ENCODE measurements at regions not wholly inside any gene's neighbourhood (a gene's known extent, or its start where the extent isn't known, plus 50 kb on each side); places are given as distances from the start of the nearest gene placed in this dataset.

GRCh38 chr11:111066846-111067245, 178.7 kb upstream of the POU2AF2 start:
- no TSS peak for BruUV-seq (replicated peaks)
- no peaks in the 10 kb centered on the region for H3K36me3 ChIP-seq (ENCODE audit: control insufficient read depth, insufficient read depth, low read length)
- in situ Hi-C loops (cut with HindIII; ENCODE audit: low pct_unique_long_range_greater_than_20kb, low sequenced_read_pairs) (no loop called here), intact Hi-C loops (cut with micrococcal nuclease; ENCODE audit: unreplicated experiment) (no loop called here)
- CTCF ChIA-PET: no interaction called here
- no peaks in the 10 kb centered on the region for H3K4me1 ChIP-seq (ENCODE audit: control insufficient read depth, insufficient read depth, low read length)
- DNase-seq (ENCODE audit: low read depth, low spot score) (no peak), ATAC-seq (no peak)
- POLR2A ChIA-PET: no interaction called here
- no peaks in the 10 kb centered on the region for H3K27me3 ChIP-seq (ENCODE audit: control insufficient read depth, insufficient read depth, low read length)
- no peak overlapping the region for H3K4me3 ChIP-seq (ENCODE audit: low read depth in 2 of 2, low read length in 2 of 2)
- no peak overlapping the region for H3K27ac ChIP-seq (ENCODE audit: low read length)
- TF ChIP-seq POLR2AphosphoS5 (IDR thresholded peaks at IDR 0.05; ENCODE audit: low read depth, low read length) (no peak), SIN3A (IDR thresholded peaks at IDR 0.05; ENCODE audit: borderline replicate concordance, insufficient read depth, low read depth, low read length) (no peak), TCF7L2 (IDR thresholded peaks at IDR 0.05; ENCODE audit: low read depth, low read length) (no peak)
- TF ChIP-seq, protein P1, sequence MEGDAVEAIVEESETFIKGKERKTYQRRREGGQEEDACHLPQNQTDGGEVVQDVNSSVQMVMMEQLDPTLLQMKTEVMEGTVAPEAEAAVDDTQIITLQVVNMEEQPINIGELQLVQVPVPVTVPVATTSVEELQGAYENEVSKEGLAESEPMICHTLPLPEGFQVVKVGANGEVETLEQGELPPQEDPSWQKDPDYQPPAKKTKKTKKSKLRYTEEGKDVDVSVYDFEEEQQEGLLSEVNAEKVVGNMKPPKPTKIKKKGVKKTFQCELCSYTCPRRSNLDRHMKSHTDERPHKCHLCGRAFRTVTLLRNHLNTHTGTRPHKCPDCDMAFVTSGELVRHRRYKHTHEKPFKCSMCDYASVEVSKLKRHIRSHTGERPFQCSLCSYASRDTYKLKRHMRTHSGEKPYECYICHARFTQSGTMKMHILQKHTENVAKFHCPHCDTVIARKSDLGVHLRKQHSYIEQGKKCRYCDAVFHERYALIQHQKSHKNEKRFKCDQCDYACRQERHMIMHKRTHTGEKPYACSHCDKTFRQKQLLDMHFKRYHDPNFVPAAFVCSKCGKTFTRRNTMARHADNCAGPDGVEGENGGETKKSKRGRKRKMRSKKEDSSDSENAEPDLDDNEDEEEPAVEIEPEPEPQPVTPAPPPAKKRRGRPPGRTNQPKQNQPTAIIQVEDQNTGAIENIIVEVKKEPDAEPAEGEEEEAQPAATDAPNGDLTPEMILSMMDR (IDR thresholded peaks at IDR 0.05): no peak
- TF ChIP-seq, protein P2, sequence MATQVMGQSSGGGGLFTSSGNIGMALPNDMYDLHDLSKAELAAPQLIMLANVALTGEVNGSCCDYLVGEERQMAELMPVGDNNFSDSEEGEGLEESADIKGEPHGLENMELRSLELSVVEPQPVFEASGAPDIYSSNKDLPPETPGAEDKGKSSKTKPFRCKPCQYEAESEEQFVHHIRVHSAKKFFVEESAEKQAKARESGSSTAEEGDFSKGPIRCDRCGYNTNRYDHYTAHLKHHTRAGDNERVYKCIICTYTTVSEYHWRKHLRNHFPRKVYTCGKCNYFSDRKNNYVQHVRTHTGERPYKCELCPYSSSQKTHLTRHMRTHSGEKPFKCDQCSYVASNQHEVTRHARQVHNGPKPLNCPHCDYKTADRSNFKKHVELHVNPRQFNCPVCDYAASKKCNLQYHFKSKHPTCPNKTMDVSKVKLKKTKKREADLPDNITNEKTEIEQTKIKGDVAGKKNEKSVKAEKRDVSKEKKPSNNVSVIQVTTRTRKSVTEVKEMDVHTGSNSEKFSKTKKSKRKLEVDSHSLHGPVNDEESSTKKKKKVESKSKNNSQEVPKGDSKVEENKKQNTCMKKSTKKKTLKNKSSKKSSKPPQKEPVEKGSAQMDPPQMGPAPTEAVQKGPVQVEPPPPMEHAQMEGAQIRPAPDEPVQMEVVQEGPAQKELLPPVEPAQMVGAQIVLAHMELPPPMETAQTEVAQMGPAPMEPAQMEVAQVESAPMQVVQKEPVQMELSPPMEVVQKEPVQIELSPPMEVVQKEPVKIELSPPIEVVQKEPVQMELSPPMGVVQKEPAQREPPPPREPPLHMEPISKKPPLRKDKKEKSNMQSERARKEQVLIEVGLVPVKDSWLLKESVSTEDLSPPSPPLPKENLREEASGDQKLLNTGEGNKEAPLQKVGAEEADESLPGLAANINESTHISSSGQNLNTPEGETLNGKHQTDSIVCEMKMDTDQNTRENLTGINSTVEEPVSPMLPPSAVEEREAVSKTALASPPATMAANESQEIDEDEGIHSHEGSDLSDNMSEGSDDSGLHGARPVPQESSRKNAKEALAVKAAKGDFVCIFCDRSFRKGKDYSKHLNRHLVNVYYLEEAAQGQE (IDR thresholded peaks at IDR 0.05; ENCODE audit: insufficient read depth in 1 of 2, low read depth in 2 of 2, low read length in 1 of 2): no peak
- H3K9me3 ChIP-seq (ENCODE audit: control insufficient read depth, insufficient read depth, low read depth, low read length): no peaks in the 10 kb centered on the region

DNA sequence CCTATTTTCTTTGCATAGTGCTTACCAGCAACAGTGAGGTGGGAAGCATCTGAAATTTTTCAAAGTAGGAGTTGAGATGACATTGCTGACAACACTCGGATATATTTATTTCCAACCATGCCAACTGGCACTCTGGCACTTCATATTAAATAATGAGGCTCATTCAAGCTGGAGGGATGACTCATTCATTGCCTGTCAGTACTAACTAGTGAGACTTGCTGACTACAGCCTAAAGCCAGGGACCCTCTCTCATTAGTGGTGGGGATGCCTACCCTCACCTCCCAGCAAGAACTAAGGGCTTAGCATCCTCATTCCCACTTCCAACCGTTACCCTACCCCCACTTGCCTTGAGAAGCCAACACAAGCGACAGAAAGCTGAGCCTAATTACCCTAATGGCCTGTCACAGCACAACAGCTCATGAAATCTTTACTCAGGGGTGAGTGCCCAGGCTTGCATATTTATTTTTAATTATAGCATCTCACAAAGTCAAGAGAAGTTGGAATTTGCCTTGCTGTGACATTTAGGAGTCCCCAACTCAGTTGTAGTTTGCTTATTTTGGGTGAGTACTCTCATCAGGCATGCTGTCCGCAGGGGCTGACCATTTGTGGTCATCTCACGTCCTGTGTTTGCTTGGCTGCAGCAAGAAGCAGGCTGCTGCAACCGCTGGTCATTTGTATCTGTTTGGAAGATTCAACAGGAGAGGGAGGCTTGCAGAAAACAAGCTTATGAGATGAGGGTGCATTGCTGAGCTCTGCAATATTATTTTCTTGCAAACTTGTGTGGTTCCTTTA, 181.6 kb upstream of the POU2AF2 start:
- DNase-seq (ENCODE audit: low read depth, low spot score): no peak
- ATAC-seq: no peak
- Histone ChIP-seq H3K27ac (ENCODE audit: low read length) (no peak overlapping the region), H3K4me3 (ENCODE audit: low read depth in 2 of 2, low read length in 2 of 2) (no peak overlapping the region), H3K9me3 (ENCODE audit: control insufficient read depth, insufficient read depth, low read depth, low read length) (no peaks in the 10 kb centered on the region), H3K4me1 (ENCODE audit: control insufficient read depth, insufficient read depth, low read length) (no peaks in the 10 kb centered on the region), H3K27me3 (ENCODE audit: control insufficient read depth, insufficient read depth, low read length) (no peaks in the 10 kb centered on the region), H3K36me3 (ENCODE audit: control insufficient read depth, insufficient read depth, low read length) (no peaks in the 10 kb centered on the region)
- BruUV-seq (replicated peaks): no TSS peak
- ChIA-PET CTCF (no interaction called here), POLR2A (no interaction called here)
- intact Hi-C loops (cut with micrococcal nuclease; ENCODE audit: unreplicated experiment) (no loop called here), in situ Hi-C loops (cut with HindIII; ENCODE audit: low pct_unique_long_range_greater_than_20kb, low sequenced_read_pairs) (no loop called here)
- TF ChIP-seq, protein P2 (IDR thresholded peaks at IDR 0.05; ENCODE audit: insufficient read depth in 1 of 2, low read depth in 2 of 2, low read length in 1 of 2): no peak
- TF ChIP-seq POLR2AphosphoS5 (IDR thresholded peaks at IDR 0.05; ENCODE audit: low read depth, low read length) (no peak), TCF7L2 (IDR thresholded peaks at IDR 0.05; ENCODE audit: low read depth, low read length) (no peak), SIN3A (IDR thresholded peaks at IDR 0.05; ENCODE audit: borderline replicate concordance, insufficient read depth, low read depth, low read length) (no peak)
- TF ChIP-seq, protein P1 (IDR thresholded peaks at IDR 0.05): no peak
